Mesothelial cell of epicardium (in vitro differentiated cells): ENCODE measurements at regions not wholly inside any gene's neighbourhood (a gene's known extent, or its start where the extent isn't known, plus 50 kb on each side); places are given as distances from the start of the nearest gene placed in this dataset.
"Not testable (repeated sequence)": the region's sequence is repeated elsewhere in the genome, so short reads cannot be mapped to it uniquely, and the experiment has no call there.

Experiments used
- DNase-seq, 2 experiments: peaks; one replicate each; pipeline ENCODE4 v3.0.0; 2021; ENCODE audit warnings: low spot score in 2 of 2; ENCODE audit not compliant: unreplicated experiment in 2 of 2
- H3K27ac Mint-ChIP-seq: 2 replicates; pipeline ENCODE4 v1.8.0; 2021; ENCODE audit warnings: mixed read lengths
- H3K27me3 Mint-ChIP-seq: 2 replicates; pipeline ENCODE4 v1.8.0; 2021; ENCODE audit warnings: low read depth, mixed read lengths
- H3K36me3 Mint-ChIP-seq: 2 replicates; pipeline ENCODE4 v1.8.0; 2021; ENCODE audit warnings: mixed read lengths
- H3K4me1 Mint-ChIP-seq: 2 replicates; pipeline ENCODE4 v1.8.0; 2021; ENCODE audit warnings: mixed read lengths
- H3K4me3 Mint-ChIP-seq: 2 replicates; pipeline ENCODE4 v1.8.0; 2021; ENCODE audit warnings: mild to moderate bottlenecking, moderate library complexity, mixed read lengths
- H3K9me3 Mint-ChIP-seq: 2 replicates; pipeline ENCODE4 v1.8.0; 2021; ENCODE audit warnings: mixed read lengths
- TF ChIP-seq, protein P1 (sequence below): fragments of 200-600 bp; sonication (generic); IDR thresholded peaks from one replicate; pipeline ENCODE4 v1.5.0; 2021; ENCODE audit warnings: antibody characterized with exemption; ENCODE audit not compliant: unreplicated experiment

DNA sequence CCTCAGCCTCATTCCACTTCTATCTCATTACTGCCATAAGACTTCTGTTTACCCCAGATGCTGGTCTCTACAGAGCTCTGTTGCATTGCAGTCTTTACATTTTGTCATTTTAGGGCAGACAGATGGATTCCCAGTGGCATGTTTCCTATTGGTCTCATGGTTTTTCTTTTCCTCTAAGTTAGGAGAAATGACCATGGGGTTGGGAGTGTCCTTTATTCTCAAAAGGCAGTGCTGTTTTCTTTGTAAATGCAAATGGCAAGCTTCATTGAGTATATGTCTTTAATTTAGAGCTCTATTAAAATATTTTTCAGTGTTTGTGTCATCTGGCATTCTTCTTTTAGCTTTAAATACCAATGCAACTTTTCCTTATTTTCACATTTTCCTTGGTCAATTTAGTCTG is 57.0 kb downstream of the MSTN start:
- TF ChIP-seq, protein P1, sequence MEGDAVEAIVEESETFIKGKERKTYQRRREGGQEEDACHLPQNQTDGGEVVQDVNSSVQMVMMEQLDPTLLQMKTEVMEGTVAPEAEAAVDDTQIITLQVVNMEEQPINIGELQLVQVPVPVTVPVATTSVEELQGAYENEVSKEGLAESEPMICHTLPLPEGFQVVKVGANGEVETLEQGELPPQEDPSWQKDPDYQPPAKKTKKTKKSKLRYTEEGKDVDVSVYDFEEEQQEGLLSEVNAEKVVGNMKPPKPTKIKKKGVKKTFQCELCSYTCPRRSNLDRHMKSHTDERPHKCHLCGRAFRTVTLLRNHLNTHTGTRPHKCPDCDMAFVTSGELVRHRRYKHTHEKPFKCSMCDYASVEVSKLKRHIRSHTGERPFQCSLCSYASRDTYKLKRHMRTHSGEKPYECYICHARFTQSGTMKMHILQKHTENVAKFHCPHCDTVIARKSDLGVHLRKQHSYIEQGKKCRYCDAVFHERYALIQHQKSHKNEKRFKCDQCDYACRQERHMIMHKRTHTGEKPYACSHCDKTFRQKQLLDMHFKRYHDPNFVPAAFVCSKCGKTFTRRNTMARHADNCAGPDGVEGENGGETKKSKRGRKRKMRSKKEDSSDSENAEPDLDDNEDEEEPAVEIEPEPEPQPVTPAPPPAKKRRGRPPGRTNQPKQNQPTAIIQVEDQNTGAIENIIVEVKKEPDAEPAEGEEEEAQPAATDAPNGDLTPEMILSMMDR = no peak
- Mint-ChIP-seq H3K4me3 (no peak overlapping the region), H3K36me3 (no peaks in the 10 kb centered on the region), H3K9me3 (peaks cover 10% of the 10 kb centered on the region), H3K27ac (no peak overlapping the region), H3K27me3 (peaks cover 5% of the 10 kb centered on the region), H3K4me1 (no peaks in the 10 kb centered on the region)
- no peak for DNase-seq

DNA sequence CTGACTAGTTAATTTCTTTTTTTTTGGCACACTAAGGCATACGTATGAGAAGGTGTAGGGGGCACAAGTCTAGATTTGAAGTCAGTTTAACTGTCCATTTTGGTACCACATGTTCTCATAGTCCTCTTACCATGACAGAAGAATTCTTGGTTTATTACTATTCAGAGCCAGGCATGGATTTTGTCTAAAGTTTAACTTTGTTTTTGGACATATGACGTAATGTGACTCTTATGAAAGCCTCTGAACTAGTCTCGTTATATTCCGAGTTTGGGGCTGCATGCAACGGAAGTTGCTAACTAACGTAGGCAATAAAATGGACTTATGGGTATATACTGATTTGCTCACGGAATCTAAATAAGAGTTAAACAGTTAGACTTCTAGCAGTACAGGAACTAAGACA is 62.9 kb downstream of the MSTN start:
- TF ChIP-seq, protein P1 = no peak
- H3K4me3 Mint-ChIP-seq = no peak overlapping the region
- no peaks in the 10 kb centered on the region for H3K27me3 Mint-ChIP-seq
- H3K36me3 Mint-ChIP-seq = peaks cover 7% of the 10 kb centered on the region
- H3K27ac Mint-ChIP-seq = no peak overlapping the region
- peaks cover 41% of the 10 kb centered on the region for H3K9me3 Mint-ChIP-seq
- H3K4me1 Mint-ChIP-seq = no peaks in the 10 kb centered on the region
- no peak for DNase-seq

DNA sequence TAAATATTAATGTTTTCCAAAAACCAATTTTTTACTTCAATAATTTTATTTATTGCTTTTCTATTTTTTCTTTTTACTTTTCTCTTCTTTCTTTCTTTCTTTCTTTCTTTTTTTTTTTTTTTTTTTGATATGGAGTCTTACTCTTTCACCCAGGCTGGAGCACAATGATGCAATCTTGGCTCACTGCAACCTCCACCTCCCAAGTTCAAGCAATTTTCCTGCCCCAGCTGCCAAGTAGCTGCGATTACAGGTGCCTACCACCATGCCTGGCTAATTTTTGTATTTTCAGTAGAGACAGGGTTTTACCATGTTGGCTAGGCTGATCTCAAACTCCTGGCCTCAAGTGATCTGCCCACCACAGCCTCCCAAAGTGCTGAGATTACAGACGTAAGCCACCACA is 63.9 kb downstream of the MSTN start:
- H3K4me1 Mint-ChIP-seq, DNase-seq, H3K36me3 Mint-ChIP-seq, H3K4me3 Mint-ChIP-seq, H3K27ac Mint-ChIP-seq, H3K27me3 Mint-ChIP-seq: not testable (repeated sequence)
- peaks cover 45% of the 10 kb centered on the region for H3K9me3 Mint-ChIP-seq

DNA sequence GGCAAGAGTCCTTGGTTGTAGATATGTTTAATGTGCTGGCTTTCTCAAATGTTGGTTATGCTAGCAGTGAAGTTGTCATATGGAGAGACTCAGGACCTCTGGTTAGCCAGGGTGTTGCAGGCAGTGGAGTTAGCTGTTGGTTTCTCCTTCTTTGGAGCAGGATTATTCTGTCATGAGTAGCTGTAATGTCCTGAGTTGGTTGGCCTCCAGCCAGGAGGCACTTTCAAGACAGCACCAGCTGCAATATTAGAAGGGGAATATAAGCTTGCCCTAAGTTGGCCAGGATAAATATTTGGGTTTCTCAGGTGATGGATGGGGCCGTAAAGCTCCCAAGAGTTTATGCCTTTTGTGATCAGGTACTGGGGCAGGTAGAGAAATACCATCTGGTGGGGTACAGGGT is 65.5 kb downstream of the MSTN start:
- Mint-ChIP-seq H3K9me3 (peaks cover 59% of the 10 kb centered on the region), H3K36me3 (peaks cover 7% of the 10 kb centered on the region), H3K27ac (no peak overlapping the region), H3K4me1 (no peaks in the 10 kb centered on the region), H3K27me3 (no peaks in the 10 kb centered on the region), H3K4me3 (no peak overlapping the region)
- no peak for DNase-seq
- TF ChIP-seq, protein P1 = no peak

DNA sequence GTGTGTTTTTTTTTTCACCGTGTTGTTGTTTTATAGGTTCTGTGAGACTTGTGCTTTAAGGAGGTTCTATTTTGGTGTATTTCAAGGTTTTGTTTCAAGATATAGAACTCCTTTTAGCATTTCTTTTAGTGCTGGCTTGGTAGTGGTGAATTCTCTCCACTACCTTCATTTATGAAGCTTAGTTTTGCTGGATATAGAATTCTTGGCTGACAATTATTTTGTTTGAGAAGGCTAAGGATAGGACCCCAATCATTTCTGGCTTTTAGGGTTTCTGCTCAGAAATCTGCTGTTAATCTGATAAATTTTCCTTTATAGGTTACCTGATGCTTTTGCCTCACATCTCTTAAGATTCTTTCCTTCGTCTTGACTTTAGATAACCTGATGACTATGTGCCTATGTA is 66.8 kb downstream of the MSTN start:
- TF ChIP-seq, protein P1 = no peak
- H3K4me3 Mint-ChIP-seq = no peak overlapping the region
- DNase-seq = no peak
- peaks cover 4% of the 10 kb centered on the region for H3K27me3 Mint-ChIP-seq
- no peaks in the 10 kb centered on the region for H3K4me1 Mint-ChIP-seq
- peaks cover 7% of the 10 kb centered on the region for H3K36me3 Mint-ChIP-seq
- H3K27ac Mint-ChIP-seq = no peak overlapping the region
- H3K9me3 Mint-ChIP-seq = peaks cover 55% of the 10 kb centered on the region

DNA sequence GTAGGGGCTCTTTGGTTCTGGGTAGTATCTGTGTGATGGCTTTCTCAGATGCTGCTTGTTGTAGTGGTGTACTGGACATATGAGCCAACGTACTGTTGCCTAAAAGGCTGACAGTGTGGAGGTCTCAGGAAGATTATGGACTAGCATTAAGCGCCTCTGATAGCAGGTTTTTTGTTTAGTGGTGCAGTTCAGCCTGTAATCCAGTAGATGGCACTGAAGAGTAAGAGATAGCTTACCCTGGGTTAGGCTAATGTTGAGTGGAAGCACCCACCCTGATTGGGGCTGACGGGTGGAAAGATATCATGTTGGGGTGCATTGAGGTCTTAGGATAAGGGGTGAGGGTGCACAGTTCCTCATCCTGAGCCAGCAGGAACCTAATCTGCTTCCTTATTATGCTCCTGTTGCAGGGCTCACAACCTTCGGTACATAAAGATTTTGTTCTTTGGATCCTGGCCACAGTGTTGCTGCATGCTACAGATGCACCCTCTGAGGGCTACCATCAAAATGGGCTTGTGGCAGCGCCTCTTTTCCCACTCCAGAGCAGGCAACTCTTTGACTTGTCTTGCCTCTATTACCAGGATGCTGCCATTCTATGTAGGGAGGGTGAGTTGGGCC is 79.6 kb downstream of the MSTN start:
- no peak overlapping the region for H3K27ac Mint-ChIP-seq
- H3K27me3 Mint-ChIP-seq = no peaks in the 10 kb centered on the region
- no peaks in the 10 kb centered on the region for H3K4me1 Mint-ChIP-seq
- H3K9me3 Mint-ChIP-seq = peaks cover 73% of the 10 kb centered on the region
- TF ChIP-seq, protein P1 = peak; percentile 25
- H3K4me3 Mint-ChIP-seq = no peak overlapping the region
- peaks cover 10% of the 10 kb centered on the region for H3K36me3 Mint-ChIP-seq
- no peak for DNase-seq
